ENCODE measurements at regions not wholly inside any gene's neighbourhood (a gene's known extent, or its start where the extent isn't known, plus 50 kb on each side); places are given as distances from the start of the nearest gene placed in this dataset.
"Not testable (repeated sequence)": the region's sequence is repeated elsewhere in the genome, so short reads cannot be mapped to it uniquely, and the experiment has no call there.

DNA sequence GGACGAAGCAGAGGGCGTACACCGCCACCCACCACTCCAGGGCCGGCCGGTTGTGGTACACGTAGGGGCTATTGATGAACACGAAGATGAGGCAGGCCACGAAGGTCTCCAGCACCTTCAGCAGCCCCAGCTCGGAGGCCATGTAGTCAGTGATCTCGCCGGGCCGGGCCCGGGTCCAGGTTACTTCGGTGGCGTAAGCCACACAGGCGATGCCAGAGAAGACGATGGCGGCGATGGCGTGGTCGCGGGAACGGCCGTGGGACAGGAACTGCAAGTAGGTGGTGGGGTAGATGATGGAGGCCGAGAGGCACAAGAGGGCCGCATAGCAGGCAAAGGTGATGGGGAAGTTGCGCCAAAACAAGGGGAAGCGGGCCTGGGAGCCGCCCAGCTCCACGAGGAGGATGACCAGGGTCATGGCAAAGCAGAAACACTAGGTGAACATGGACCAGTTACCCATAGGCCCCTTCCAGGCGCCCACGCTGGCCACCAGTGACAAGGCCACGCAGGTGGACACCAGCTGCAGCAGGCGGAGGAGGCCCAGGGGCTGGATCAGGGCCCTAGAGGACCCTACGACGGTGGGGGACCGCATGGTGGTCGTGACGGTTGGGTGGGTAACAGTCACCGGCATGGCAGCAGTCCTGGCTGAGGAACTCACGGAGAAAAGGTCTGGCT, 128.4 kb upstream of the FAM98A start:
- no peaks in the 10 kb centered on the region for H3K27me3 ChIP-seq (ENCODE audit: low read depth, low read length)
- H3K27ac ChIP-seq (ENCODE audit: low read length): no peak overlapping the region
- no peak overlapping the region for H3K4me3 ChIP-seq (ENCODE audit: low read depth in 1 of 2, low read length in 2 of 2)
- no peaks in the 10 kb centered on the region for H3K4me1 ChIP-seq (ENCODE audit: control insufficient read depth in 1 of 2, insufficient read depth in 2 of 2, low read length in 2 of 2)
- H3K9me3 ChIP-seq (ENCODE audit: control insufficient read depth in 1 of 2, low read length in 2 of 2): no peaks in the 10 kb centered on the region
- H3K36me3 ChIP-seq (ENCODE audit: control insufficient read depth in 1 of 2, insufficient read depth in 2 of 2, low read length in 2 of 2): no peaks in the 10 kb centered on the region

DNA sequence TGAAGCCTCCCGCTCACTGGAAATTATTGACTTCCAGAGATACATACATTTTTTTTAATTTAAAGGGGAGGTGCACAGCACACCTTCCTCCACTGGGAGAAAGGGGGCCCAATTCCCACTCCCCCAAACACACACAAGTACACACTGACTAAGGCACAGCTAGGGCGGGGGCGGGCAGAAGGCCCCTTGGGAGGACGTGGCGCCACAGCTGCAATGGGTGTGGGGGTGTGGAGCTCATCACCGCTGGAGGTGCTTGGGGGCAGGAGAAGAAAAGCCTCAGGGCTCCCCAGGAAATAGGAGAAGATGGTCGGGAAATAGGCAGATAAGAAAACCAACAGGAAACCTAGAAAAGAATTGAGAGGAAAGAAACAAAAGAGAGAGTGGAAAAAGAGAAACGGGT, 127.3 kb upstream of the FAM98A start:
- Histone ChIP-seq H3K4me1 (ENCODE audit: control insufficient read depth in 1 of 2, insufficient read depth in 2 of 2, low read length in 2 of 2) (no peaks in the 10 kb centered on the region), H3K9me3 (ENCODE audit: control insufficient read depth in 1 of 2, low read length in 2 of 2) (no peaks in the 10 kb centered on the region), H3K27ac (ENCODE audit: low read length) (no peak overlapping the region), H3K27me3 (ENCODE audit: low read depth, low read length) (no peaks in the 10 kb centered on the region), H3K4me3 (ENCODE audit: low read depth in 1 of 2, low read length in 2 of 2) (no peak overlapping the region), H3K36me3 (ENCODE audit: control insufficient read depth in 1 of 2, insufficient read depth in 2 of 2, low read length in 2 of 2) (no peaks in the 10 kb centered on the region)

- Histone ChIP-seq H3K4me3 (ENCODE audit: low read depth in 1 of 2, low read length in 2 of 2) (no peak overlapping the region), H3K27ac (ENCODE audit: low read length) (no peak overlapping the region), H3K27me3 (ENCODE audit: low read depth, low read length) (no peaks in the 10 kb centered on the region), H3K4me1 (ENCODE audit: control insufficient read depth in 1 of 2, insufficient read depth in 2 of 2, low read length in 2 of 2) (no peaks in the 10 kb centered on the region), H3K9me3 (ENCODE audit: control insufficient read depth in 1 of 2, low read length in 2 of 2) (no peaks in the 10 kb centered on the region), H3K36me3 (ENCODE audit: control insufficient read depth in 1 of 2, insufficient read depth in 2 of 2, low read length in 2 of 2) (no peaks in the 10 kb centered on the region)
These were observed 124.2 kb upstream of the FAM98A start for GRCh38 chr2:33723329-33723728.

DNA sequence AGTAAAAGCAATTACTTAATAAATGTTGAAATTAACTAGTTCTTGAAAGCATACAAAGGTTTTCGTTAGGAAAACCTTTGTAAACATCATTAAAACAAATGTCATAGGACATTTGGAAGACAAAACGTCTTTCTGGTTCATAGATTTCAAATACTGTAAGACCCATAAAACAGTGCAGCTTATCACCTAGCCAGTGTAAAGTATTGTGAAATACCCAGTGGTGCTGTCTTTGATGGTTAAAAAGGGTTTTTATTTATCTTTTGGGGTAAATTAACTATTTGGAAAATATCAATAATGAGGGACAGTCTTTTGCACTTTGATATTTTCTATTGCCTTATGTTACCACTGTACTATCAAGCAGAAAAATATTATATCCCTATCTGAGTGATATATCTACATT, 120.0 kb upstream of the FAM98A start:
- Histone ChIP-seq H3K4me1 (ENCODE audit: control insufficient read depth in 1 of 2, insufficient read depth in 2 of 2, low read length in 2 of 2) (no peaks in the 10 kb centered on the region), H3K27ac (ENCODE audit: low read length) (no peak overlapping the region), H3K36me3 (ENCODE audit: control insufficient read depth in 1 of 2, insufficient read depth in 2 of 2, low read length in 2 of 2) (no peaks in the 10 kb centered on the region), H3K4me3 (ENCODE audit: low read depth in 1 of 2, low read length in 2 of 2) (no peak overlapping the region), H3K9me3 (ENCODE audit: control insufficient read depth in 1 of 2, low read length in 2 of 2) (no peaks in the 10 kb centered on the region), H3K27me3 (ENCODE audit: low read depth, low read length) (no peaks in the 10 kb centered on the region)

DNA sequence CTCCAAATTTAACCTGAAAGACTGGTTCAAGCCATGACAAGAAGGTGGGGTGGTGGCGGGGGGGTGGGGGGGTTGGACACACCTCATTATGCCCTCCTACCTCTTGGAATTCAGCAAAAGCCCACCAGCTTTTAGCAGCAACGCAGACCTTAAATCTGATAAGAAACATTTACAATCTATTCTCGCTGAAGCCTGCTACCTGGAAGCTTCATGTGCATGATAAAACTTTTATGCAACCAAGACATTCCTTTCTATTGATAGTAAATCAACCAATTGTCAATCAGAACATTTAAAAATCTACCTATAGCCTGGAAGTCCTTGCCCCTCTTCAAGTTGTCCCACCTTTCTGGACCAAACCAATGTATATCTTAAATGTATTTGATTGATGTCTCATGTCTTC, 113.6 kb upstream of the FAM98A start:
- Histone ChIP-seq H3K27me3 (ENCODE audit: low read depth, low read length) (no peaks in the 10 kb centered on the region), H3K4me3 (ENCODE audit: low read depth in 1 of 2, low read length in 2 of 2) (no peak overlapping the region), H3K9me3 (ENCODE audit: control insufficient read depth in 1 of 2, low read length in 2 of 2) (no peaks in the 10 kb centered on the region), H3K36me3 (ENCODE audit: control insufficient read depth in 1 of 2, insufficient read depth in 2 of 2, low read length in 2 of 2) (no peaks in the 10 kb centered on the region), H3K27ac (ENCODE audit: low read length) (no peak overlapping the region), H3K4me1 (ENCODE audit: control insufficient read depth in 1 of 2, insufficient read depth in 2 of 2, low read length in 2 of 2) (no peaks in the 10 kb centered on the region)

- H3K27me3 ChIP-seq (ENCODE audit: low read depth, low read length): no peaks in the 10 kb centered on the region
- H3K4me1 ChIP-seq (ENCODE audit: control insufficient read depth in 1 of 2, insufficient read depth in 2 of 2, low read length in 2 of 2): no peaks in the 10 kb centered on the region
- no peaks in the 10 kb centered on the region for H3K9me3 ChIP-seq (ENCODE audit: control insufficient read depth in 1 of 2, low read length in 2 of 2)
- H3K4me3 ChIP-seq (ENCODE audit: low read depth in 1 of 2, low read length in 2 of 2): no peak overlapping the region
- no peaks in the 10 kb centered on the region for H3K36me3 ChIP-seq (ENCODE audit: control insufficient read depth in 1 of 2, insufficient read depth in 2 of 2, low read length in 2 of 2)
- no peak overlapping the region for H3K27ac ChIP-seq (ENCODE audit: low read length)
These were observed 110.9 kb upstream of the FAM98A start for GRCh38 chr2:33709951-33710350.

GRCh38 chr2:33707312-33707711, 108.2 kb upstream of the FAM98A start:
- no peak overlapping the region for H3K27ac ChIP-seq (ENCODE audit: low read length)
- H3K4me3 ChIP-seq (ENCODE audit: low read depth in 1 of 2, low read length in 2 of 2): no peak overlapping the region
- no peaks in the 10 kb centered on the region for H3K4me1 ChIP-seq (ENCODE audit: control insufficient read depth in 1 of 2, insufficient read depth in 2 of 2, low read length in 2 of 2)

DNA sequence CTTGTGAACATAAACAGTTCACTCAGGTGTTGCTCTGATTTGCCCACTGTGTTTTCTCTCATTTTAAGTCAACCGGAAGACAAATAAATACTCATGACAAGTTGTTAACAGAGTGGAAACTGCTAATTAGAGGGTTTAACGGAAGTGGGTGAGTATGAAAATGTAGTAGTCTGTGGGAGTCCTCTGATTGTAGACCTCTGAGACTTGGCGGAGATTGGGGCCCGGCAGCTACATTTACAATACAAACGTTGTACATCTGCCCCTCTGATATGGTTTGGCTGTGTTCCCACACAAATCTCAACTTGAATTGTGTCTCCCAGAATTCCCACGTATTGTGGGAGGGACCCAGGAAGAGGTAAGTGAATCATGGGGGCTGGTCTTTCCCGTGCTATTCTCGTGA, 107.3 kb upstream of the FAM98A start:
- Histone ChIP-seq H3K27me3 (ENCODE audit: low read depth, low read length) (no peaks in the 10 kb centered on the region), H3K36me3 (ENCODE audit: control insufficient read depth in 1 of 2, insufficient read depth in 2 of 2, low read length in 2 of 2) (no peaks in the 10 kb centered on the region), H3K27ac (ENCODE audit: low read length) (no peak overlapping the region), H3K4me1 (ENCODE audit: control insufficient read depth in 1 of 2, insufficient read depth in 2 of 2, low read length in 2 of 2) (no peaks in the 10 kb centered on the region), H3K9me3 (ENCODE audit: control insufficient read depth in 1 of 2, low read length in 2 of 2) (no peaks in the 10 kb centered on the region), H3K4me3 (ENCODE audit: low read depth in 1 of 2, low read length in 2 of 2) (no peak overlapping the region)

More at GRCh38 chr2:33707312-33707711, 108.2 kb upstream of the FAM98A start:
- Histone ChIP-seq H3K27me3 (ENCODE audit: low read depth, low read length) (no peaks in the 10 kb centered on the region), H3K9me3 (ENCODE audit: control insufficient read depth in 1 of 2, low read length in 2 of 2) (no peaks in the 10 kb centered on the region), H3K36me3 (ENCODE audit: control insufficient read depth in 1 of 2, insufficient read depth in 2 of 2, low read length in 2 of 2) (no peaks in the 10 kb centered on the region)

DNA sequence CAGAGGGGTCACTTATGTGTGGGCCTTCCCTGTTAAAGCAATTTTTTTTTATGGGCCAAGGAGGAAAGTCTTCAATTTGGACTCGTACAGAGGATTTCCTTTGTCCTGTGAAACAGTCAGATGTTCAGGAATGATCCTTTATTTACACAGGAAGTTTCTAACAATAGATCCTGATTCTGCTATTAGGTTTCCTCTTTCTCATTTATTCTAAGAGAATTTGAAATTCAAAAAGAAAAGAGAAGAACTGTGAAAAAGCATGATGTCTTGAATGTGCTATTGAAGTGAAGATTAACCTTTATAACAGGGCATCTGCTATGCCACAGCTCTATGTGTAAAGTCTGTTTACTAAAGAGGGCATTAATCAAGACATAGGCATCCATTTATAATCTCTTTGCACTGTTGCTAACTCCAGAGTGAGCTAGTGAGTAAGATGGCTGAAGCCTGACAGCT, 105.3 kb upstream of the FAM98A start:
- H3K9me3 ChIP-seq (ENCODE audit: control insufficient read depth in 1 of 2, low read length in 2 of 2): no peaks in the 10 kb centered on the region
- H3K4me3 ChIP-seq (ENCODE audit: low read depth in 1 of 2, low read length in 2 of 2): no peak overlapping the region
- no peaks in the 10 kb centered on the region for H3K4me1 ChIP-seq (ENCODE audit: control insufficient read depth in 1 of 2, insufficient read depth in 2 of 2, low read length in 2 of 2)
- H3K36me3 ChIP-seq (ENCODE audit: control insufficient read depth in 1 of 2, insufficient read depth in 2 of 2, low read length in 2 of 2): no peaks in the 10 kb centered on the region
- H3K27ac ChIP-seq (ENCODE audit: low read length): no peak overlapping the region
- no peaks in the 10 kb centered on the region for H3K27me3 ChIP-seq (ENCODE audit: low read depth, low read length)

DNA sequence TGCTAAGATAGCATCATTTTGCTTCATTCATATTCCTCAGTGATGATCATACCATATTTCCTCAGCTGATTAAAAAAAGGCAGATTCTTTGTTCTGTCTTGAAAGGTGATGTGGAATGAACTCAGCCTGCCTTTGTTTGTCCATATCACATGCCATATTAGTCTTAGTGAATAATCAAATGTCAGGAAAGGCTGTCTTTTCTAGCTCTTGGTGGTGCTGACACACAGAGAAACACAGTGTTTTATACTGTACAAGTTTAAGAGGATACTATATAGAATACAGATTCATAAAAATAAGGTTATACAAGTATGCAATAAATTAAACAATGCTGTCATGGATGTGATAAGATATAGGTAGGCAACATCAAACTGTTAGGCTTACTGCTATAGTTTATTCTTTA, 97.1 kb upstream of the FAM98A start:
- H3K4me3 ChIP-seq (ENCODE audit: low read depth in 1 of 2, low read length in 2 of 2): no peak overlapping the region
- H3K36me3 ChIP-seq (ENCODE audit: control insufficient read depth in 1 of 2, insufficient read depth in 2 of 2, low read length in 2 of 2): no peaks in the 10 kb centered on the region
- H3K27me3 ChIP-seq (ENCODE audit: low read depth, low read length): no peaks in the 10 kb centered on the region
- no peak overlapping the region for H3K27ac ChIP-seq (ENCODE audit: low read length)
- H3K4me1 ChIP-seq (ENCODE audit: control insufficient read depth in 1 of 2, insufficient read depth in 2 of 2, low read length in 2 of 2): no peaks in the 10 kb centered on the region
- no peaks in the 10 kb centered on the region for H3K9me3 ChIP-seq (ENCODE audit: control insufficient read depth in 1 of 2, low read length in 2 of 2)

DNA sequence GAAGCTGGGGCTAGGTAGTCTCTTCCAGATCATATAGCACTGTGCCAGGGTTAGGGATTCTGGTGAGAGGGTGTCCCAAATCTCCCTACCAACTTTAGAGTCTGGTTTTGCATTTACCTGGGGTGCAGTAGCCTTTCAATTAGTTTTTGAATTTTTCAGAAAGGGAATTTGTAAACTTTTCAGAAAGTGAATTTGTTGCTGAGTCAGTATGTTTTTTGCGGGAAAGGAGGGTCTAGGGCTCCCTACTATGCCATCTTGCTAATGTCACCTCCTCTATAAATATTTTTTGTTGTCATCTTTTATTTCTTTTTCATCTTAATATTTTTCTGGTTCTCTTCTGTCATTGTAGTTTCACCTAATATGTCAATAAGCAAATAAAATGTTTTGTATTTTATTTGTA, 95.8 kb upstream of the FAM98A start:
- H3K27me3 ChIP-seq (ENCODE audit: low read depth, low read length): no peaks in the 10 kb centered on the region
- H3K36me3 ChIP-seq (ENCODE audit: control insufficient read depth in 1 of 2, insufficient read depth in 2 of 2, low read length in 2 of 2): no peaks in the 10 kb centered on the region
- no peak overlapping the region for H3K4me3 ChIP-seq (ENCODE audit: low read depth in 1 of 2, low read length in 2 of 2)
- H3K4me1 ChIP-seq (ENCODE audit: control insufficient read depth in 1 of 2, insufficient read depth in 2 of 2, low read length in 2 of 2): no peaks in the 10 kb centered on the region
- H3K27ac ChIP-seq (ENCODE audit: low read length): no peak overlapping the region
- H3K9me3 ChIP-seq (ENCODE audit: control insufficient read depth in 1 of 2, low read length in 2 of 2): no peaks in the 10 kb centered on the region

DNA sequence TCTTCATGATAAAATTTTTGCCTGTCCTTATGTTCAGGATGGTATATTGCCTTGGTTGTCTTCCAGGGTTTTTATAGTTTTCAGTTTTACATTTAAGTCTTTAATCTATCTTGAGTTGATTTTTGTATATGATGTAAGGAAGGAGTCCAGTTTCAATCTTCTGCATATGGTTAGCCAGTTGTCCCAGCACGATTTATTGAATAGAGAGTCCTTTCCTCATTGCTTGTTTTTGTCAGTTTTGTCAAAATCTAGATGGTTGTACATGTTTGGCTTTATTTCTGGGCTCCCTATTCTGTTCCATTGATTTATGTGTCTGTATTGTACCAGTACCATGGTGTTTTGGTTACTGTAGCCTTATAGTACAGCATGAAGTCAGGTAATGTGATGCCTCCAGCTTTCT, 91.6 kb upstream of the FAM98A start:
- not testable (repeated sequence) for H3K36me3 ChIP-seq (ENCODE audit: control insufficient read depth in 1 of 2, insufficient read depth in 2 of 2, low read length in 2 of 2); H3K27ac ChIP-seq (ENCODE audit: low read length); H3K4me3 ChIP-seq (ENCODE audit: low read depth in 1 of 2, low read length in 2 of 2); H3K27me3 ChIP-seq (ENCODE audit: low read depth, low read length); H3K4me1 ChIP-seq (ENCODE audit: control insufficient read depth in 1 of 2, insufficient read depth in 2 of 2, low read length in 2 of 2)
- H3K9me3 ChIP-seq (ENCODE audit: control insufficient read depth in 1 of 2, low read length in 2 of 2): peaks cover 0 to 14% of the 10 kb centered on the region in 2 donors
